H1 (cell line): ENCODE measurements at regions not wholly inside any gene's neighbourhood (a gene's known extent, or its start where the extent isn't known, plus 50 kb on each side); places are given as distances from the start of the nearest gene placed in this dataset.

Experiments used
- CTCF ChIA-PET: fragments of 300-600 bp; sonication (Branson Sonifier 250); formaldehyde crosslinking; loops from one replicate; lab custom pipeline; 2021; ENCODE audit not compliant: partially characterized antibody; lab: Charles Lee
- POLR2A ChIA-PET: fragments of 300-600 bp; sonication (Branson Sonifier 250); formaldehyde crosslinking; loops from one replicate; lab custom pipeline; 2021; ENCODE audit warnings: inconsistent platforms; ENCODE audit not compliant: partially characterized antibody; lab: Charles Lee
- DNase-seq, 2 experiments: peaks; one replicate each; pipeline versions ENCODE4 v3.0.0 to v3.0.0-alpha.2; 2010 to 2022; ENCODE audit warnings: low spot score in 2 of 2, low read depth in 1 of 2, mixed read lengths in 1 of 2
- FAIRE-seq: peaks from 2 replicates; lab custom pipeline; 2011; peaks lifted over from hg19 to GRCh38; lab: Jason Lieb, UNC
- H2AFZ ChIP-seq: 2 replicates; pipeline ENCODE4 v1.8.1; 2012; ENCODE audit warnings: low read length, inconsistent platforms
- H2AK5ac ChIP-seq: 2 replicates; pipeline ENCODE4 v1.6.1; 2013; ENCODE audit warnings: low read depth, low read length
- H2BK120ac ChIP-seq: replicated peaks from 2 replicates; pipeline ENCODE3; 2013; ENCODE audit warnings: low read depth, low read length, inconsistent platforms
- H2BK12ac ChIP-seq: 2 replicates; pipeline ENCODE4 v1.6.1; 2013; ENCODE audit warnings: low read depth, low read length
- H2BK15ac ChIP-seq: 2 replicates; pipeline ENCODE4 v1.6.1; 2013; ENCODE audit warnings: low read length
- H2BK20ac ChIP-seq: 2 replicates; pipeline ENCODE4 v1.6.1; 2013; ENCODE audit warnings: low read length
- H2BK5ac ChIP-seq: 2 replicates; pipeline ENCODE4 v1.6.1; 2013; ENCODE audit warnings: low read depth, low read length
- H3K14ac ChIP-seq: 2 replicates; pipeline ENCODE4 v1.6.1; 2013; ENCODE audit warnings: inconsistent platforms; ENCODE audit not compliant: insufficient read length
- H3K18ac ChIP-seq: 2 replicates; pipeline ENCODE4 v1.6.1; 2013; ENCODE audit warnings: low read length; ENCODE audit errors: extremely low read depth
- H3K23ac ChIP-seq: 2 replicates; pipeline ENCODE4 v1.6.1; 2013; ENCODE audit warnings: inconsistent platforms; ENCODE audit not compliant: insufficient read length
- H3K23me2 ChIP-seq: 2 replicates; pipeline ENCODE4 v1.6.1; 2013; ENCODE audit warnings: low read depth, low read length
- H3K27ac ChIP-seq: 2 replicates; pipeline ENCODE4 v1.6.1; 2011; ENCODE audit warnings: low read depth, low read length, inconsistent platforms
- H3K27me3 ChIP-seq, 4 experiments: replicated peaks in 1 of 4; 1 replicate in 1 of 4; 2 replicates in 3 of 4; pipeline versions ENCODE4 v1.6.1 to v1.8.1; 2011 to 2013; ENCODE audit warnings: low read length in 3 of 4, mild to moderate bottlenecking in 3 of 4, inconsistent platforms in 2 of 4, mixed read lengths in 2 of 4, moderate library complexity in 1 of 4; ENCODE audit not compliant: control insufficient read depth in 3 of 4, insufficient read depth in 3 of 4; ENCODE audit errors: extremely low read depth in 1 of 4
- H3K36me3 ChIP-seq, 4 experiments: 2 replicates each; pipeline versions ENCODE4 v1.6.1 to v1.8.1; 2011 to 2013; ENCODE audit warnings: mild to moderate bottlenecking in 4 of 4, low read length in 3 of 4, moderate library complexity in 2 of 4, control low read depth in 1 of 4, inconsistent platforms in 1 of 4; ENCODE audit not compliant: insufficient read depth in 4 of 4, control insufficient read depth in 2 of 4
- H3K4ac ChIP-seq: replicated peaks from 2 replicates; pipeline ENCODE3; 2013; ENCODE audit warnings: low read length, low read depth, mixed read lengths, inconsistent platforms; ENCODE audit not compliant: insufficient read length
- H3K4me1 ChIP-seq, 4 experiments: replicated peaks in 1 of 4; 1 replicate in 1 of 4; 2 replicates in 3 of 4; pipeline versions ENCODE4 v1.6.1 to v1.8.1; 2011 to 2013; ENCODE audit warnings: low read length in 3 of 4, inconsistent platforms in 2 of 4, mixed read lengths in 1 of 4; ENCODE audit not compliant: insufficient read depth in 4 of 4, control insufficient read depth in 3 of 4
- H3K4me2 ChIP-seq, 2 experiments: 2 replicates each; pipeline versions ENCODE4 v1.6.1 to v1.8.1; 2011 to 2013; ENCODE audit warnings: low read depth in 2 of 2, low read length in 2 of 2, control low read depth in 1 of 2, inconsistent platforms in 1 of 2, mild to moderate bottlenecking in 1 of 2; ENCODE audit not compliant: insufficient read depth in 1 of 2
- H3K4me3 ChIP-seq, 4 experiments: fragments of 200-600, 300-600 bp in 1 of 4; sonication (generic), shearing (Covaris generic), sonication (Bioruptor Twin) in 1 of 4; 2 replicates each; pipeline versions ENCODE4 v1.5.1 to v1.8.1; 2011 to 2016; ENCODE audit warnings: low read length in 4 of 4, low read depth in 3 of 4, control low read depth in 2 of 4, inconsistent platforms in 2 of 4, mild to moderate bottlenecking in 2 of 4, mixed read lengths in 1 of 4, moderate library complexity in 1 of 4; ENCODE audit not compliant: insufficient read depth in 2 of 4; ENCODE audit errors: extremely low read depth in 1 of 4
- H3K56ac ChIP-seq: replicated peaks from 2 replicates; pipeline ENCODE3; 2013; ENCODE audit warnings: low read depth, mild to moderate bottlenecking, mixed read lengths, low read length, inconsistent platforms; ENCODE audit not compliant: insufficient read length
- H3K79me1 ChIP-seq: 2 replicates; pipeline ENCODE4 v1.6.1; 2013; ENCODE audit warnings: low read depth, low read length, control low read depth
- H3K79me2 ChIP-seq, 2 experiments: 2 replicates each; pipeline versions ENCODE4 v1.6.1 to v1.8.1; 2012 to 2013; ENCODE audit warnings: low read length in 2 of 2, mild to moderate bottlenecking in 2 of 2, inconsistent platforms in 1 of 2; ENCODE audit not compliant: insufficient read depth in 2 of 2, control insufficient read depth in 1 of 2
- H3K9ac ChIP-seq, 4 experiments: replicated peaks in 1 of 4; 1 replicate in 1 of 4; 2 replicates in 3 of 4; pipeline versions ENCODE4 v1.6.1 to v1.8.1; 2011 to 2013; ENCODE audit warnings: low read depth in 3 of 4, low read length in 3 of 4, control low read depth in 2 of 4, mild to moderate bottlenecking in 2 of 4, moderate library complexity in 2 of 4, inconsistent platforms in 1 of 4; ENCODE audit errors: extremely low read depth in 1 of 4
- H3K9me3 ChIP-seq, 2 experiments: 2 replicates each; pipeline versions ENCODE4 v1.6.1 to v1.8.1; 2012 to 2013; ENCODE audit warnings: mild to moderate bottlenecking in 2 of 2, moderate library complexity in 2 of 2, control low read depth in 1 of 2, inconsistent platforms in 1 of 2, low read depth in 1 of 2, low read length in 1 of 2, mixed read lengths in 1 of 2; ENCODE audit not compliant: insufficient read depth in 2 of 2
- H4K20me1 ChIP-seq, 2 experiments: replicated peaks in 1 of 2; 2 replicates each; pipeline versions ENCODE3 to v1.8.1; 2011 to 2013; ENCODE audit warnings: inconsistent platforms in 2 of 2, low read length in 2 of 2, mild to moderate bottlenecking in 1 of 2; ENCODE audit not compliant: insufficient read depth in 2 of 2, control insufficient read depth in 1 of 2
- H4K5ac ChIP-seq: 2 replicates; pipeline ENCODE4 v1.6.1; 2013; ENCODE audit warnings: low read length, low read depth, mixed read lengths, inconsistent platforms; ENCODE audit not compliant: insufficient read length
- H4K8ac ChIP-seq: 2 replicates; pipeline ENCODE4 v1.8.0; 2013; ENCODE audit warnings: mild to moderate bottlenecking, moderate library complexity, low read length, inconsistent platforms; ENCODE audit not compliant: insufficient read depth; ENCODE audit errors: extremely low read depth
- H4K91ac ChIP-seq: replicated peaks from 2 replicates; pipeline ENCODE3; 2013; ENCODE audit warnings: low read length, mixed read lengths, inconsistent platforms; ENCODE audit not compliant: insufficient read length
- CHD2 ChIP-seq: IDR thresholded peaks from 2 replicates; pipeline ENCODE4 v1.6.1; 2012; ENCODE audit warnings: low read length, improper control_type of control experiment
- RAD21 ChIP-seq, 2 experiments: IDR thresholded peaks in 1 of 2; conservative IDR thresholded peaks in 1 of 2; 2 replicates each; pipeline ENCODE4 v1.6.1; 2011; ENCODE audit warnings: low read depth in 2 of 2, low read length in 2 of 2, improper control_type of control experiment in 1 of 2, inconsistent platforms in 1 of 2, mild to moderate bottlenecking in 1 of 2, moderate library complexity in 1 of 2
- WGBS, 2 experiments: shearing (Covaris generic) in 1 of 2; methylation state at CpG; one replicate each; pipeline versions ENCODE4 v1.1.6 to v1.1.7; 2013 to 2015; ENCODE audit warnings: low lambda C conversion rate in 2 of 2, mixed read lengths in 2 of 2, inconsistent platforms in 1 of 2, low coverage in 1 of 2, missing lambda C conversion rate in 1 of 2; ENCODE audit not compliant: insufficient replicate concordance in 2 of 2, insufficient coverage in 1 of 2, insufficient read length in 1 of 2; ENCODE audit errors: extremely low coverage in 1 of 2, missing lambda C conversion rate in 1 of 2; 5-methylcytosine and 5-hydroxymethylcytosine counted together

GRCh38 chr12:58732894-58733293 lies 187.4 kb downstream of the LRIG3 start:
- 98% methylated on average over 3 of the region's 3 CpGs; no CpG with 5 or more reads in 1 of the 2 experiments for WGBS, 2 experiments
- Histone ChIP-seq H2BK20ac (no peak overlapping the region), H3K9ac (no peak overlapping the region), H3K14ac (no peak overlapping the region), H2AK5ac (no peak overlapping the region), H4K5ac (no peak overlapping the region), H3K4ac (no peak overlapping the region), H2BK15ac (no peak overlapping the region), H3K36me3 (no peaks in the 10 kb centered on the region), H2BK12ac (no peak overlapping the region), H3K27me3 (no peaks in the 10 kb centered on the region), H2BK120ac (no peak overlapping the region), H4K8ac (no peak overlapping the region), H3K23me2 (no peaks in the 10 kb centered on the region), H4K20me1 (no peaks in the 10 kb centered on the region), H2BK5ac (no peak overlapping the region), H3K4me3 (no peak overlapping the region), H3K18ac (no peak overlapping the region), H3K23ac (no peak overlapping the region), H2AFZ (no peak overlapping the region), H3K79me2 (no peaks in the 10 kb centered on the region), H4K91ac (no peak overlapping the region), H3K27ac (no peak overlapping the region), H3K79me1 (no peaks in the 10 kb centered on the region), H3K56ac (no peak overlapping the region), H3K4me2 (no peak overlapping the region), H3K4me1 (no peaks in the 10 kb centered on the region), H3K9me3 (no peaks in the 10 kb centered on the region)
- FAIRE-seq (no peak), DNase-seq (no peak)
- ChIA-PET POLR2A (no interaction called here), CTCF (no interaction called here)
- TF ChIP-seq CHD2 = no peak
- no peak for TF ChIP-seq RAD21 (IDR thresholded peaks at IDR 0.05 in 1 of 2, conservative IDR thresholded peaks at IDR 0.05 in 1 of 2; ENCODE audit: low read depth in 2 of 2, low read length in 2 of 2)
